ENCODE measurements at regions not wholly inside any gene's neighbourhood (a gene's known extent, or its start where the extent isn't known, plus 50 kb on each side); places are given as distances from the start of the nearest gene placed in this dataset.

GRCh38 chr9:91161465-91162300 is 200.0 kb downstream of the AUH start:
- no peak overlapping the region for H3K4me3 ChIP-seq (ENCODE audit: low read depth, low read length)
- no peak for DNase-seq (ENCODE audit: low read depth)

GRCh38 chr9:91162311-91162710 is 199.4 kb downstream of the AUH start:
- no peak overlapping the region for H3K4me3 ChIP-seq (ENCODE audit: low read depth, low read length)
- no peak for DNase-seq (ENCODE audit: low read depth)

GRCh38 chr9:91162784-91163443 is 198.8 kb downstream of the AUH start:
- no peak for DNase-seq (ENCODE audit: low read depth)
- no peak overlapping the region for H3K4me3 ChIP-seq (ENCODE audit: low read depth, low read length)

- no peak overlapping the region for H3K4me3 ChIP-seq (ENCODE audit: low read depth, low read length)
These were observed 198.3 kb downstream of the AUH start for GRCh38 chr9:91163444-91163772.

GRCh38 chr9:91163773-91164471 is 197.8 kb downstream of the AUH start:
- H3K4me3 ChIP-seq (ENCODE audit: low read depth, low read length): no peak overlapping the region
- no peak for DNase-seq (ENCODE audit: low read depth)

More at GRCh38 chr9:91163444-91163772, 198.3 kb downstream of the AUH start:
- DNase-seq (ENCODE audit: low read depth): no peak

Measured in skeletal muscle cell (primary cell).